BLaER1 (cell line): ENCODE measurements at regions not wholly inside any gene's neighbourhood (a gene's known extent, or its start where the extent isn't known, plus 50 kb on each side); places are given as distances from the start of the nearest gene placed in this dataset.
A peak's percentile ranks its signal among the peaks of the same experiment; 100 is the strongest.
"Not testable (repeated sequence)": the region's sequence is repeated elsewhere in the genome, so short reads cannot be mapped to it uniquely, and the experiment has no call there.

Experiments used
- H3K27ac ChIP-seq: shearing (Covaris generic); formaldehyde crosslinking; 2 replicates; pipeline ENCODE4 v1.8.1; 2022
- H3K27me3 ChIP-seq: shearing (Covaris generic); formaldehyde crosslinking; 2 replicates; pipeline ENCODE4 v1.8.1; 2022
- H3K36me3 ChIP-seq: shearing (Covaris generic); formaldehyde crosslinking; 2 replicates; pipeline ENCODE4 v1.8.1; 2022
- H3K4me1 ChIP-seq: shearing (Covaris generic); formaldehyde crosslinking; 2 replicates; pipeline ENCODE4 v1.8.1; 2022
- H3K4me2 ChIP-seq: shearing (Covaris generic); formaldehyde crosslinking; 2 replicates; pipeline ENCODE4 v1.8.1; 2022
- H3K4me3 ChIP-seq: shearing (Covaris generic); formaldehyde crosslinking; 2 replicates; pipeline ENCODE4 v1.8.1; 2022
- H3K9ac ChIP-seq: shearing (Covaris generic); formaldehyde crosslinking; 2 replicates; pipeline ENCODE4 v1.8.1; 2022
- H3K9me3 ChIP-seq: shearing (Covaris generic); formaldehyde crosslinking; 2 replicates; pipeline ENCODE4 v1.8.1; 2022
- H4K20me1 ChIP-seq: shearing (Covaris generic); formaldehyde crosslinking; 2 replicates; pipeline ENCODE4 v1.8.1; 2022
- Cebpa-rat ChIP-seq: shearing (Covaris generic); IDR thresholded peaks from 2 replicates; pipeline ENCODE4 v1.8.1; 2022

DNA sequence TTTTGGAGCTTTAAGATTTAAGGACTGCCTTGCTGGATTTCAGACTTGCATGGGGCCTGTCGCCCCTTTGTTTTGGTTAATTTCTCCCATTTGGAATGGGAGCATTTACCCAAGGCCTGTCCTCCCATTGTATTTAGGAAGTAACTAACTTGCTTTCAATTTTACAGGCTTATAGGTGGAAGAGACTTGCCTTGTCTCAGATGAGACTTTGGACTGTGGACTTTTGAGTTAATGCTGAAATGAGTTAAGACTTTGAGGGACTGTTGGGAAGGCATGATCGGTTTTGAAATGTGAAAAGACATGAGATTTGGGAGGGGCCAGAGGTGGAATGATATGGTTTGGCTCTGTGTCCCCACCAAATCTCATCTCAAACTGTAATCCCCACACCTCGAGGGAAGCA is 56.5 kb upstream of the TNFSF10 start:
- H3K9me3 ChIP-seq, H4K20me1 ChIP-seq, H3K9ac ChIP-seq, H3K4me3 ChIP-seq, H3K36me3 ChIP-seq, H3K27me3 ChIP-seq, H3K27ac ChIP-seq, H3K4me2 ChIP-seq: not testable (repeated sequence)
- H3K4me1 ChIP-seq = peaks cover 22% of the 10 kb centered on the region

DNA sequence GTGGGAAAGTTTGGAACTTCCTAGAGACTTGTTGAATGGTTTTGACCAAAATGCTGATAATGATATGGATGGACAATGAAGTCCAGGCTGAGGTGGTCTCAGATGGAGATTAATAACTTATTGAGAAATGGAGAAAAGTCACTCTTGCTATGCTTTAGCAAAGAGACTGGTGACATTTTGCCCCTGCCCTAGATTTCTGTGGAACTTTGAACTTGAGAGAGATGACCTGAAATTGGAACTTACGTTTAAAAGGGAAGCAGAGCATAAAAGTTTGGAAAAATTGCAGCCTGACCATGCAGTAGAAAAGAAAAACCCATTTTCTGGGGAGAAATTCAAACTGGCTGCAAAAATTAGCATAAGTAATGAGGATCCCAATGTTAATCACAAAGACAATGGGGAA is 55.5 kb upstream of the TNFSF10 start:
- not testable (repeated sequence) for H3K27me3 ChIP-seq, H3K9me3 ChIP-seq

DNA sequence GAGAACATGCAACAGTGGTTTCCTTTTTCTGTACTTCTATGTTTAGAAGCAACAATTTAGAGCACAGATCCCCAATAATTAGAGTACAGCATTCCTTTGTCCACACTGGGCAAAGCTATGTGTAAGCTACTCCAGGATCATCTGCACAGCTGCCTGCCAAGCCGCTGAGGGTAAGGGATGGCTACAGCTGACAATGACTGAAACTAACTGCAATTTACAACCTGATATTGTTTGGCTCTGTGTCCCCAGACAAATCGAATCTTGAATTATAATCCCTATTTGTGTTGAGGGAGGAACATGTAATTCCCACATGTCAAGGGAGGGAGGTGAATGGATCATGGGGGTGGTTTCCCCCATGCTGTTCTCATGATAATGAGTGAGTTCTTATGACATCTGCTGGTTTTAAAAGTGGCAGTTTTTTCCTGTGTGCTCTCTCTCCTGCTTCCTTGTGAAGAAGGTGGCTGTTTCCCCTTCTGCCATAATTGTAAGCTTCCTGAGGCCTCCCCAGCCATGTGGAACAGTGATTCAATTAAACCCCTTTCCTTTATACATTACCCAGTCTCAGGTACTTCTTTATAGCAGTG is 54.8 kb upstream of the TNFSF10 start:
- peaks cover 22% of the 10 kb centered on the region for H3K4me1 ChIP-seq
- H3K9ac ChIP-seq = no peak overlapping the region
- H4K20me1 ChIP-seq = no peaks in the 10 kb centered on the region
- peak overlapping the region; percentile 48 for H3K4me2 ChIP-seq
- no peaks in the 10 kb centered on the region for H3K36me3 ChIP-seq
- H3K9me3 ChIP-seq = no peaks in the 10 kb centered on the region
- no peak overlapping the region for H3K4me3 ChIP-seq
- no peak for TF ChIP-seq Cebpa-rat
- no peaks in the 10 kb centered on the region for H3K27me3 ChIP-seq
- no peak overlapping the region for H3K27ac ChIP-seq

More for the DNA sequence above, 55.5 kb upstream of the TNFSF10 start:
- peaks cover 22% of the 10 kb centered on the region for H3K4me1 ChIP-seq
- not testable (repeated sequence) for H3K4me2 ChIP-seq, H3K27ac ChIP-seq, H3K36me3 ChIP-seq, H4K20me1 ChIP-seq, H3K9ac ChIP-seq, H3K4me3 ChIP-seq

DNA sequence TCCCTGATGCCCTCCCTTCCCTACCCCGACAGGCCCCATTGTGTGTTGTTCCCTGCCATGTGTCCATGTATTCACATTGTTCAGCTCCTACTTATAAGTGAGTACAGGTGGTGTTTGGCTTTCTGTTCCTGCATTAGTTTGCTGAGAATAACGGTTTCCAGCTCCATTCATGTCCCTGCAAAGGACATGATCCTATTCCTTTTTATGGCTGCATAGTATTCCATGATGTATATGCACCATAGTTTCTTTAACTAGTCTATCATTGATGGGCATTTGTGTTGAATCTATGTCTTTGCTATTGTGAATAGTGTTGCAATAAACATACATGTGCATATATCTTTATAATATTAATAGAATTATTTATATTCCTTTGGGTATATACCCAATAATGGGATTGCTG is 52.1 kb upstream of the TNFSF10 start:
- no peak for TF ChIP-seq Cebpa-rat
- Histone ChIP-seq H3K4me2 (no peak overlapping the region), H3K27ac (no peak overlapping the region), H3K9ac (no peak overlapping the region), H4K20me1 (no peaks in the 10 kb centered on the region), H3K4me1 (peaks cover 15% of the 10 kb centered on the region), H3K9me3 (peaks cover 8% of the 10 kb centered on the region), H3K27me3 (no peaks in the 10 kb centered on the region), H3K4me3 (no peak overlapping the region), H3K36me3 (no peaks in the 10 kb centered on the region)

DNA sequence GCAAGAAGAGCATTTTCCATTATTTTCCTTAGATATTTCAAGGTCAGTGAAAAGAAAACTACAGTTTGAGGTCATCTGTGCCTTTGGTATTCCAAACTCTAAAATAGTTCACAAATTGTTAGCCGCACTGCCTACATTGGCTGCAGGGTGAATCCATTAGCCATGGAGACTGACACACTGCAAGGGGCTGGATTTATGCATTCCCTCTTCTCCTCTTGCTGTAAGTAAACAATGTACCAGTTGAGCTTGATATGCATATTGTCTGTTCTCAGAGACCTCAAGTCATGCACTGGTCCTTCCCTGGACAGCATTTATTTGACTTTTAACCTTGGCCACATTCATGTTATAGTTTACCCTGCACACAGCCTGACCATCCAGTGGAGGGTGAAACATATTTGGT is 50.2 kb upstream of the TNFSF10 start:
- peaks cover 11% of the 10 kb centered on the region for H3K4me1 ChIP-seq
- H3K4me2 ChIP-seq = no peak overlapping the region
- H3K9me3 ChIP-seq = peaks cover 8% of the 10 kb centered on the region
- TF ChIP-seq Cebpa-rat = no peak
- H3K9ac ChIP-seq = no peak overlapping the region
- no peak overlapping the region for H3K4me3 ChIP-seq
- no peaks in the 10 kb centered on the region for H3K27me3 ChIP-seq
- H3K36me3 ChIP-seq = no peaks in the 10 kb centered on the region
- no peak overlapping the region for H3K27ac ChIP-seq
- H4K20me1 ChIP-seq = no peaks in the 10 kb centered on the region
